NCI-H2196 treated with DMSO at 0.1 percent for 48 hours (cell line): ENCODE measurements at regions not wholly inside any gene's neighbourhood (a gene's known extent, or its start where the extent isn't known, plus 50 kb on each side); places are given as distances from the start of the nearest gene placed in this dataset.
"Not testable (repeated sequence)": the region's sequence is repeated elsewhere in the genome, so short reads cannot be mapped to it uniquely, and the experiment has no call there.

Experiments used
- DNase-seq: peaks from one replicate; lab custom pipeline; 2025; ENCODE audit not compliant: unreplicated experiment; lab: John Stamatoyannopoulos, UW

DNA sequence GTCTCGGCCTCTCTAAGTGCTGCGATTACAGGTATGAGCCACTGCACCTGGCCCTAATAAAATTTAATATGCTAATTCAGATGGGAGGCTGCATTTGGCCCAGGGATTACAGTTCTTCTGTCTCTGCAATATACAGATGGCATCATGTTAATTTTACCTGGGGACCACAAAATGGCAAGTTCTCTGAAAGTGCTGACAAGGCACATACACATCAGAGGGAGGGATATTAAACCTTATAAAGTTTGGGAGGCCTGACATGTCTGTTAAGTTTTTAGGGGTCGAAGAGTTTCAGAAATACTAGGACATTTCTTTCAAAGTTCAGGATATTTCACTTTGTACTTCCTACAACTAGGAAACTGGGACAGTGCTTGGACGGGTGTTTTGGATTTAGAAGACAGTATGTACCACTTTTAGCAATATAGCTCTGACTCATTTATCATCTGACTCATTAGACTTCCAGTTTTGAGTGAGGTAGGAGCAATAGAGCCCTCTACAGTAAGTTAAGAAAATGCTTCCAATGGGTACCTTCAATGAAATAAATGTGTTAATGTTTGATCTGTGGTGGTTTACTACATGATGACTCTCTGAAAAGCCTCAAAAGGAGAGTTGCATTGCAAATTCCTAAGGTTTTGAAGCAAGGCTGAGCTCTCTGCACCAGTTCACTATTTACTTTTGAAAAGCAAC, 981.0 kb upstream of the HS3ST1 start:
- no peak for DNase-seq

DNA sequence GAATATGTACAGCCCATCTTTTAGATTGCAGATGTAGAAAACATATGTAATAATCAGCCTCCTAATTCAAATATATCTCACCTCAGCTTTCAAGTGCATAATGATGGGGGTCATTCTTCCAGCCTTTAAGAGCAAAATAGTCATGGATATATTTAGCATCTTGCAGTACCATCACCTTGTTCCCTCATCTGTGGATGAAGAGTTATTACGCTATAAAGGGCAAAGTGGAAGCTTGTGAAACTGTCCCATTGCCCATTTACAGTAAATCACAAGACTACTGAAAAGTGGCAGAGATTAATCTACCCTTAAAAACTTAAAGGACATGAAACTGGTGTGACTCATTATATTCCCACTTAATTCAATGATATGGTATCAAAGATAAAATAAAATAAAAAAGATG, 979.7 kb upstream of the HS3ST1 start:
- DNase-seq, result no peak

- DNase-seq, result no peak
Observed at GRCh38 chr4:12403175-12403574, 974.5 kb upstream of the HS3ST1 start.

DNA sequence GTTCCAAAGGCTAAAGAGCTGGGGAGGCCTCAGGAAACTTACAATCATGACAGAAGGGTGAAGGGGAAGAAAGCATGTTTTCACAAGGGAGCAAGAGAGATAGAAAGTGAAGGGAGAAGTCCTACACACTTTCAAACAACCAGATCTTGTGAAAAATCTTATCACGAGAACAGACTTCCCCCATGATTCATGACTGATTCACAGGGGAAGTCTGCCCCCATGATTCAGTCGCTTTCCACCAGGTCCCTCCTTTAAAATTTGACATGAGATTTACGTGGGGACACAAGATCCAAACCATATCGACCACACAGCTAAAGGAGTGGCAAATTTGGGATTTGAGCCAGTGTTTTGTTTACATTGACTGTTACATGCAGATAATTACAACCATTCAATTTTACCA, 971.1 kb upstream of the HS3ST1 start:
- no peak for DNase-seq

DNA sequence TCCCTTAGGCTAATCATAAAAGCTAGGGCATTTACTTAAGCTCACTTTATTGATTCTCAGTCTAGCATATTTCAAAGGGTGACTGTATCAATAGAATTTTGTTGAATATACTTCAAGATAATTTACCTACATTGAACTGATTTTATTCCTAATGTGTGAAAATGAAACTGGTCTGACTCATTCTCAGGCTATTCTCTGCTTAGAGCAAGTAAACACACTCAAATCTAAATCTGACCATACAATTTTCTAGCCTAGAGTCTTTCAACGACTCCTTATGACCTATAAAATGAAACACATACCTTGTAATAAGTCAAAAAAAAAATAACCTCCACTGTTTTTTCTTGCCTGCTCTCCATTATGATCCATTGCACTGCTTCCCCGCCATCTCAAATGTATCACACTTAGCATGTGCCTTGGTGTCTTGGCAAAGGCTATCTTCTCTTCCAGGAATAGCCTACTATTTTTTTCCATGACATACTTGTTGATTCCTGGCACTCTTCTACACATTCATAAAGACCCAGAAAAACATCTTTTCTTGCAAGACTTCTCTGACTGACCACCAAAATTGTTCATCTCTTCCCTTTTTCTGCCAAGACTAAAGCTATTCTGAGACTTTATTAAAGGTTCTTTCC, 965.1 kb upstream of the HS3ST1 start:
- no peak for DNase-seq

DNA sequence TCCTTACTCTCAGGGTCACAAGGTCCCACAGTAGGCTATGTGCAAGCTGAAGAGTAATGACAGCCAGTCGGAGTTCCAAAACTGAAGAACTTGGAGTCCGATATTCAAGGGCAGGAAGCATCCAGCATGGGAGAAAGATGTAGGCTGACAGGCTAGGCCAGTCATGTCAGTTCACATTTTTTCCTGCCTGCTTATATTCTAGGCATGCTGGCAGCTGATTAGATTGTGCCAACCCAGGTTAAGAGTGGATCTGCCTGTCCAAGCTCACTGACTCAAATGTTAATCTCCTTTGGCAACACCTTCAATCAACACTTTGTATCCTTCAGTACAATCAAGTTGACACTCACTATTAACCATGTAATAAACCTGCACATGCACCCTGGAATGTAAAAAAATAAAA, 960.9 kb upstream of the HS3ST1 start:
- no peak for DNase-seq

DNA sequence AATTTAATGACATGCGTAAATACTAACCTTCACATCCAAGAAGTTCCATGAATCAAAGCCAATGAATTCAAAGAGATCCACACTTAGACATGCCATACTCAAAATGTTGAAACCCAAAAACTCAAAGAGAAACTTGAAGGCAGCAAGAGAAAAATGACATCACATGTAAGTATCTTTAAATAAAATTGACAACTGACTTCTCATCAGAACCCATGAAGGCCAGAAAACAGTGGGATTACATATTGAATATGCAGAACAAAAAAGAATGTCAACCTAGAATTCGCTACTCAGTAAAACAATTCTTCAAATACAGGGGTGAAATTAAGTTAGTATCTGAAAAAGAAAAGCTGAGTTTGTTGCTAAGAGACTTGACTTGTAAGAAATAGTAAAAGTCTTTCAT, 953.9 kb upstream of the HS3ST1 start:
- no peak for DNase-seq

DNA sequence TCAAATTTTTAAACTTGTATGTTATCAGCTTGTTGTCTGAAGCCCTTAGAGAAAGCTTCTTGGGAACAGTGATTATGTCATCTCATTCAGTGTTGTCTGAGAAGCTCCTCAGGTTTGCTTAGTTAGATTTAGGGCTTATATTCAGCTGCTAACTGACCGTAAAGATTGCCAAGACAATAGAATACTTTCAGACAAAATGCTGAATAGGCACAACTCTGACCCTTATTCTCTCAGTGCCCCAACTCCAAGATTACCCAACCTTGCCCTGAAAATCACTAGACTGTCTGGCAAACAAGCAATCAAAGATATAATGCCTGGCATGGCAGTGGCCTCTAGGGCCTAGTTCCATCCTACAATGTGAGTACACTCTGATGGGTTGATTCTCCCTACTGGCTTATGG, 950.5 kb upstream of the HS3ST1 start:
- no peak for DNase-seq

DNA sequence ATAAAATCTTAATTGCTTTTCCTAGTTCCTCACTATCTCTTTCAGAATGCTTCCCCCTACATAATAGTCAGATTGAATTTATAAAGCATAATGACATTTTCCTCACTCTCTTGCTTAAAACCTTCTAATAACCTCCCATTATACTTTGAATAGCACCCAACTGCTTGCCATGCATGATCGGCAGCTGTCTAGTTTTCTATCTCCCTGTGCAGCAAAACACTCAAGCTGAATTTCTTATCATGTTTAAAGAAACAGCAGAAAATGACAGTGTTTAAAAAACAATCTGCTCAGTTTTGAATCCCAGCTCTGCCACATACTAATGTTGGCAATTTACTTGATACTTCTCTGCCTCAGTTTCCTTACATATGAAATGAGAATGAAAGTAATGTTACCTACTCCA, 947.1 kb upstream of the HS3ST1 start:
- no peak for DNase-seq

- DNase-seq, result not testable (repeated sequence)
Observed at GRCh38 chr4:12365869-12366268, 937.2 kb upstream of the HS3ST1 start.

- no peak for DNase-seq
Observed at GRCh38 chr4:12360391-12360790, 931.7 kb upstream of the HS3ST1 start.

GRCh38 chr4:12359420-12359819, 930.7 kb upstream of the HS3ST1 start:
- DNase-seq, result no peak

DNA sequence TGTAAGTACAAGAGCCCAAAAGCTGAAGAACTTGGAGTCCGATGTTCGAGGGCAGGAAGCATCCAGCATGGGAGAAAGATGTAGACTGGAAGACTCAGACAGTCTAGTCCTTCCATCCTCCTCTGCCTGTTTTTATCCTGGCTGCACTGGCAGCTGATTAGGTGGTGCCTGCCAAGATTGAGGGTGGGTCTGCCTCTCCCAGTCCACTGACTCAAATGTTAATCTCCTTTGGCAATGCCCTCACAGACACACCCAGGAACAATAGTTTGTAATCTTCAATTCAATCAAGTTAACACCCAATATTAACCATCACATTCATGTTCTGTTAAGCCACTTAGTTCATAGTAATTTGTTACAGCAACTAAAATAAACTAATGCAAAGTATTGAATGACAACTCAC, 904.4 kb upstream of the HS3ST1 start:
- not testable (repeated sequence) for DNase-seq

GRCh38 chr4:12324965-12325364, 896.3 kb upstream of the HS3ST1 start:
- no peak for DNase-seq

GRCh38 chr4:12319765-12320164, 891.1 kb upstream of the HS3ST1 start:
- DNase-seq, result no peak

GRCh38 chr4:12304905-12305304, 876.2 kb upstream of the HS3ST1 start:
- DNase-seq, result no peak

DNA sequence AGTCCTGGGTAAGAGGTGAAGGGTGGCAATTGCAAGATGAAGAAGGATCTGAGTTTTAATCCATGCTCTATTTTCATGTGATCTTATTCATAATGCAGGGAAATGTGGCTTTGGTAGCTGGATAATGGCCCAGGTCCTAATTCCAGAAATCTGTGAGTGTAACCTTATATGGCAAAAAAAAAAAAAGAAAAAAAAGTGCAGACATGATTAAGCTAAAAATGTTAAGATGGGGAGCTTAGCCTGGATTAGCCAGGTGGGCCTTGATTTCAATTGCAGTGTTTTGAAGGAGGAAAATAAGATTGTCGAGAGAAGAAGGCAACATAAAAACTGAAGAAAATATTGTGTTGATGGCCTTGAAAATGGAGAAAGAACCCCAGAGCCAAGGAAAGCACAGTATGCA, 867.7 kb upstream of the HS3ST1 start:
- no peak for DNase-seq

- no peak for DNase-seq
Observed at GRCh38 chr4:12293906-12294525, 865.3 kb upstream of the HS3ST1 start.

DNA sequence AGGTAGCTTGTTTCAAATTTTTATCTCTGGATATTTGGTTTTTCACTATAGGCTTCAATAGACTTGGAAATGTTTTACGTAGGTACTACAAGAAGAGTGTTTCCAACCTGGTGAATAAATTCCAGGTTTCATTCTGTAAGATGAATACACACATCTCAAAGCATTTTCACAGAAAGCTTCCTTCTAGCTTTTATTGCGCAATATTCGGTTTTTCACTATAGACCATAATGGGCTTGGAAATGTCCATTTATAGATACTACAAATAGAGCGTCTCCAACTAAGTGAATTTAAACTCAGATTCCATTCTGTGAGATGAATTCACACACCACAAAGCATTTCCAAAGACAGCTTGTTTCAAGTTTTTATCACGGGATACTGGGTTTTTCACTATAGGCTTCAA, 857.7 kb upstream of the HS3ST1 start:
- no peak for DNase-seq

DNA sequence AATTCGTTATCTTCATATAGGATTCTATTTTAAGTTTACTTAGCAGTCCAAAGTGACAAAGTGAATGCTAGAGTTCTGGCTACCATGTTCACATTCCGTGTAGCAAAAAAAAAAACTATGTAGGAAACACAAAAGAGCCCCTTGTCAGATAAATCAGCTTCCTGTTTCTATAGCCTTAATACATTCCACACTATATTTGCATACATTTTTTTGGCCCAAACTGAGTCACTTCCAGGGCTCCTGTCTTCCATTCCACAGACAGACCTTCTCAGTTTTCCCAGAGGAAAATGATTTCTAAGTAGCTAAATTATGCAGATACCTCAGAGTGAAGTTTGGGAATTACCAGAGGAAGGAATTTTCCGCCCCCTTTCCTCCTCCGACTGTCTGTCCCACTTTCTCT, 841.9 kb upstream of the HS3ST1 start:
- no peak for DNase-seq

DNA sequence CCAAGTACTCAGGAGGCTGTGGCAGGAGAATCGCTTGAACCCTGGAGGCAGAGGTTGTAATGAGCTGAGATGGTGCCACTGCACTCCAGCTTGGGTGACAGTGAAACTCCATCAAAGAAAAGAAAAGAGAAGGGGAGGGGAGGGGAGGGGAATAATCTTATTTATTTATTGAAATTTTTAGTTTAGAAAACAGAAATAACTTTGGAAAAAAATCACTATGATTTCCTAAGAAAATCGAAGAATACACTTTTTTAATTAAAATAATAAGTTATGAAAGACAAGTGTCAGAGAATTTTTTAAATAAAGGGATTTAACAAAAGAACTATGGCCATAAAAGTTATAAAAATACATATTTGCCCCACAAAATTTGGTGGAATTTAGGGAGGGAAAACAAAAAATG, 836.9 kb upstream of the HS3ST1 start:
- DNase-seq, result no peak

GRCh38 chr4:12260453-12260852, 831.8 kb upstream of the HS3ST1 start:
- DNase-seq, result no peak

GRCh38 chr4:12244973-12245372, 816.3 kb upstream of the HS3ST1 start:
- no peak for DNase-seq
